Ascending aorta (tissue), 2 donors: ENCODE measurements at regions not wholly inside any gene's neighbourhood (a gene's known extent, or its start where the extent isn't known, plus 50 kb on each side); places are given as distances from the start of the nearest gene placed in this dataset.
"Not testable (repeated sequence)": the region's sequence is repeated elsewhere in the genome, so short reads cannot be mapped to it uniquely, and the experiment has no call there.

Experiments
- DNase-seq, 2 donors: peaks; one replicate each; pipeline ENCODE4 v3.0.0-alpha.2; 2019; ENCODE audit warnings: low spot score in 2 of 2
- H3K27ac ChIP-seq, 2 donors: fragments of 200-600 bp; sonication (generic); one replicate each; pipeline ENCODE4 v1.5.1; 2016 to 2017; ENCODE audit warnings: mild to moderate bottlenecking in 1 of 2
- H3K27me3 ChIP-seq: fragments of 200-600 bp; sonication (generic); one replicate; pipeline ENCODE4 v1.5.1; 2017
- H3K36me3 ChIP-seq, 2 donors: fragments of 200-600 bp; sonication (generic); one replicate each; pipeline ENCODE4 v1.5.1; 2016
- H3K4me1 ChIP-seq, 2 donors: fragments of 200-600 bp; sonication (generic); one replicate each; pipeline ENCODE4 v1.5.1; 2016 to 2017; ENCODE audit warnings: mild to moderate bottlenecking in 1 of 2
- H3K4me3 ChIP-seq, 2 donors: fragments of 200-600 bp; sonication (generic); one replicate each; pipeline ENCODE4 v1.5.1; 2016 to 2017; ENCODE audit warnings: mild to moderate bottlenecking in 1 of 2
- H3K9me3 ChIP-seq, 2 donors: fragments of 200-600 bp; sonication (generic); one replicate each; pipeline ENCODE4 v1.5.1; 2016
- CTCF ChIP-seq, 3 experiments: fragments of 200-600 bp in 2 of 3; fragments of 450-650 bp in 1 of 3; sonication (generic) in 2 of 3; IDR thresholded peaks; one replicate each; pipeline ENCODE4 v1.5.1; 2016 to 2019; ENCODE audit warnings: antibody characterized with exemption in 3 of 3, mild to moderate bottlenecking in 1 of 3, moderate library complexity in 1 of 3
- intact Hi-C: fragments of 100-400 bp; cut with DNase I; formaldehyde crosslinking; loops from one replicate; pipeline ENCODE4 v1.15.1; 2023

GRCh38 chr3:8170971-8171508 is 330.6 kb upstream of the LMCD1 start:
- Histone ChIP-seq H3K36me3 (no peaks in the 10 kb centered on the region), H3K9me3 (no peaks in the 10 kb centered on the region), H3K27ac (no peak overlapping the region), H3K4me3 (no peak overlapping the region), H3K27me3 (no peaks in the 10 kb centered on the region), H3K4me1 (no peaks in the 10 kb centered on the region)
- DNase-seq = no peak
- no peak for TF ChIP-seq CTCF (IDR thresholded peaks at IDR 0.05)
- intact Hi-C loops = no loop called here

- intact Hi-C loops = no loop called here
- Histone ChIP-seq H3K9me3 (no peaks in the 10 kb centered on the region), H3K4me3 (no peak overlapping the region), H3K36me3 (no peaks in the 10 kb centered on the region), H3K27me3 (no peaks in the 10 kb centered on the region), H3K4me1 (no peaks in the 10 kb centered on the region), H3K27ac (no peak overlapping the region)
- TF ChIP-seq CTCF (IDR thresholded peaks at IDR 0.05) = no peak
- no peak for DNase-seq
Observed at GRCh38 chr3:8173892-8174291, 327.7 kb upstream of the LMCD1 start.

- H3K4me1 ChIP-seq, H3K27me3 ChIP-seq, H3K9me3 ChIP-seq, H3K27ac ChIP-seq, DNase-seq, intact Hi-C loops, H3K4me3 ChIP-seq, H3K36me3 ChIP-seq: not testable (repeated sequence)
Observed at GRCh38 chr3:8176759-8177483, 324.7 kb upstream of the LMCD1 start.

- H3K4me3 ChIP-seq, H3K27ac ChIP-seq, H3K36me3 ChIP-seq, H3K27me3 ChIP-seq, intact Hi-C loops, DNase-seq, H3K9me3 ChIP-seq, H3K4me1 ChIP-seq: not testable (repeated sequence)
Observed at GRCh38 chr3:8178516-8178915, 323.1 kb upstream of the LMCD1 start.

- H3K9me3 ChIP-seq = no peaks in the 10 kb centered on the region
- no peak overlapping the region for H3K4me3 ChIP-seq
- no peak overlapping the region for H3K27ac ChIP-seq
- no peak for DNase-seq
- no peaks in the 10 kb centered on the region for H3K27me3 ChIP-seq
- no peaks in the 10 kb centered on the region for H3K36me3 ChIP-seq
- no peak for TF ChIP-seq CTCF (IDR thresholded peaks at IDR 0.05)
- no peaks in the 10 kb centered on the region for H3K4me1 ChIP-seq
- intact Hi-C loops = no loop called here
Observed at GRCh38 chr3:8182904-8183303, 318.7 kb upstream of the LMCD1 start.

- no peak for TF ChIP-seq CTCF (IDR thresholded peaks at IDR 0.05)
- H3K27ac ChIP-seq = no peak overlapping the region
- intact Hi-C loops = no loop called here
- H3K36me3 ChIP-seq = no peaks in the 10 kb centered on the region
- no peak for DNase-seq
- no peak overlapping the region for H3K4me3 ChIP-seq
- H3K4me1 ChIP-seq = no peaks in the 10 kb centered on the region
- no peaks in the 10 kb centered on the region for H3K27me3 ChIP-seq
- no peaks in the 10 kb centered on the region for H3K9me3 ChIP-seq
Observed at GRCh38 chr3:8183627-8184026, 318.0 kb upstream of the LMCD1 start.

- intact Hi-C loops = no loop called here
- Histone ChIP-seq H3K36me3 (no peaks in the 10 kb centered on the region), H3K27ac (no peak overlapping the region), H3K9me3 (no peaks in the 10 kb centered on the region), H3K4me3 (no peak overlapping the region), H3K27me3 (no peaks in the 10 kb centered on the region), H3K4me1 (no peaks in the 10 kb centered on the region)
- DNase-seq = no peak
- TF ChIP-seq CTCF (IDR thresholded peaks at IDR 0.05) = no peak
Observed at GRCh38 chr3:8186213-8186612, 315.4 kb upstream of the LMCD1 start.
